B cell (primary cell): ENCODE measurements at regions not wholly inside any gene's neighbourhood (a gene's known extent, or its start where the extent isn't known, plus 50 kb on each side); places are given as distances from the start of the nearest gene placed in this dataset.

ENCODE experiments used
- ATAC-seq: fragments of 200-7000 bp; cut with Tn5 transposase; one replicate; pipeline ENCODE4 v1.10.0; 2021; ENCODE audit warnings: low read depth, mild to moderate bottlenecking, moderate number of reproducible peaks, moderate library complexity
- CTCF ChIA-PET: fragments of 350-600 bp; sonication (Branson Sonifier 250); formaldehyde crosslinking; loops from one replicate; lab custom pipeline; 2021; ENCODE audit warnings: antibody characterized with exemption, inconsistent platforms; lab: Charles Lee
- POLR2A ChIA-PET: fragments of 350-600 bp; sonication (Branson Sonifier 250); formaldehyde crosslinking; loops from one replicate; lab custom pipeline; 2021; ENCODE audit warnings: antibody characterized with exemption; lab: Charles Lee
- DNase-seq: peaks from one replicate; pipeline ENCODE4 v3.0.0; 2013
- H2AFZ ChIP-seq: 2 replicates; pipeline ENCODE4 v1.6.1; 2012; ENCODE audit warnings: mild to moderate bottlenecking, low read depth, low read length; ENCODE audit not compliant: insufficient read depth, poor library complexity, severe bottlenecking
- H3K27ac ChIP-seq, 2 donors: 1 replicate in 1 of 2; 2 replicates in 1 of 2; pipeline ENCODE4 v1.5.1; 2012 to 2013; ENCODE audit warnings: low read length in 2 of 2, mild to moderate bottlenecking in 2 of 2, moderate library complexity in 1 of 2
- H3K27me3 ChIP-seq, 4 experiments: fragments of 200-600 bp in 1 of 4; sonication (generic) in 1 of 4; replicated peaks in 1 of 4; 1 replicate in 2 of 4; 2 replicates in 2 of 4; pipeline versions ENCODE4 v1.6.1 to v1.7.0; 2013 to 2016; ENCODE audit warnings: low read length in 3 of 4, mild to moderate bottlenecking in 2 of 4, mixed read lengths in 1 of 4, moderate library complexity in 1 of 4; ENCODE audit not compliant: insufficient read depth in 4 of 4, control insufficient read depth in 3 of 4; ENCODE audit errors: control extremely low read depth in 1 of 4
- H3K36me3 ChIP-seq, 2 experiments: replicated peaks in 1 of 2; 1 replicate in 1 of 2; 2 replicates in 1 of 2; pipeline versions ENCODE4 v1.6.1 to v1.7.1; 2013; ENCODE audit warnings: low read length in 1 of 2; ENCODE audit not compliant: insufficient read depth in 2 of 2, control insufficient read depth in 1 of 2; ENCODE audit errors: control extremely low read depth in 1 of 2, extremely low read depth in 1 of 2
- H3K4me1 ChIP-seq, 2 donors: fragments of 200-600 bp in 1 of 2; sonication (generic) in 1 of 2; 1 replicate in 1 of 2; 2 replicates in 1 of 2; pipeline versions ENCODE4 v1.5.1 to v1.6.1; 2013 to 2017; ENCODE audit warnings: low read length in 2 of 2; ENCODE audit not compliant: control insufficient read depth in 2 of 2, insufficient read depth in 2 of 2
- H3K4me2 ChIP-seq: replicated peaks from 2 replicates; pipeline ENCODE3; 2012; ENCODE audit warnings: mild to moderate bottlenecking, low read depth, low read length; ENCODE audit not compliant: poor library complexity, severe bottlenecking
- H3K4me3 ChIP-seq, 5 experiments: fragments of 200-600 bp in 1 of 5; sonication (generic) in 1 of 5; 1 replicate in 3 of 5; 2 replicates in 2 of 5; pipeline versions ENCODE4 v1.5.1 to v1.7.0; 2011 to 2016; ENCODE audit warnings: low read length in 4 of 5, mild to moderate bottlenecking in 4 of 5, low read depth in 2 of 5, control low read depth in 1 of 5, moderate library complexity in 1 of 5; ENCODE audit not compliant: insufficient read depth in 1 of 5; ENCODE audit errors: control extremely low read depth in 1 of 5, extremely low read depth in 1 of 5
- H3K79me2 ChIP-seq: fragments of 200-600 bp; sonication (generic); one replicate; pipeline ENCODE4 v1.6.0; 2016; ENCODE audit warnings: low read length; ENCODE audit not compliant: control insufficient read depth, insufficient read depth
- H3K9ac ChIP-seq: fragments of 200-600 bp; sonication (generic); 2 replicates; pipeline ENCODE4 v1.6.1; 2017; ENCODE audit warnings: mild to moderate bottlenecking, low read length, moderate library complexity
- H3K9me3 ChIP-seq, 3 donors: one replicate each; pipeline versions ENCODE4 v1.6.1 to v1.7.1; 2013; ENCODE audit warnings: low read length in 2 of 3; ENCODE audit not compliant: control insufficient read depth in 2 of 3, insufficient read depth in 1 of 3; ENCODE audit errors: control extremely low read depth in 1 of 3
- H4K20me1 ChIP-seq: 2 replicates; pipeline ENCODE4 v1.6.0; 2012; ENCODE audit warnings: mild to moderate bottlenecking, low read length; ENCODE audit not compliant: insufficient read depth, control insufficient read depth, poor library complexity, severe bottlenecking
- H3K27ac Mint-ChIP-seq: one replicate; pipeline ENCODE4 v1.8.0; 2021; ENCODE audit warnings: mixed read lengths
- H3K27me3 Mint-ChIP-seq: one replicate; pipeline ENCODE4 v1.8.0; 2021; ENCODE audit warnings: mixed read lengths
- H3K4me1 Mint-ChIP-seq: one replicate; pipeline ENCODE4 v1.8.0; 2021; ENCODE audit warnings: mixed read lengths
- H3K4me3 Mint-ChIP-seq: one replicate; pipeline ENCODE4 v1.8.0; 2021; ENCODE audit warnings: mixed read lengths
- H3K9me3 Mint-ChIP-seq: one replicate; pipeline ENCODE4 v1.8.0; 2022; ENCODE audit warnings: mixed read lengths; ENCODE audit not compliant: insufficient read depth
- CTCF ChIP-seq: fragments of 200-600 bp; IDR thresholded peaks from one replicate; pipeline ENCODE4 v1.8.0; 2022; ENCODE audit warnings: antibody characterized with exemption, mild to moderate bottlenecking
- EZH2 ChIP-seq: IDR thresholded peaks from 2 replicates; pipeline ENCODE4 v1.6.1; 2012; ENCODE audit warnings: borderline replicate concordance, low read depth, mild to moderate bottlenecking, moderate library complexity, low read length; ENCODE audit not compliant: insufficient read depth, poor library complexity, severe bottlenecking
- WGBS: methylation state at CpG from one replicate; pipeline ENCODE4 v1.1.5; 2013; ENCODE audit warnings: missing lambda C conversion rate; ENCODE audit not compliant: insufficient coverage; 5-methylcytosine and 5-hydroxymethylcytosine counted together
- intact Hi-C: fragments of 100-400 bp; cut with micrococcal nuclease; formaldehyde crosslinking; loops from one replicate; pipeline ENCODE4 v1.10.0; 2022

GRCh38 chr6:139653111-139653510 is 278.7 kb upstream of the CITED2 start:
- ChIA-PET POLR2A (no interaction called here), CTCF (no interaction called here)
- Histone ChIP-seq H3K4me2 (no peak overlapping the region), H4K20me1 (no peaks in the 10 kb centered on the region), H3K27ac (no peak overlapping the region), H3K9me3 (no peaks in the 10 kb centered on the region), H3K36me3 (no peaks in the 10 kb centered on the region), H2AFZ (no peak overlapping the region), H3K9ac (no peak overlapping the region), H3K27me3 (no peaks in the 10 kb centered on the region), H3K4me3 (no peak overlapping the region), H3K4me1 (no peaks in the 10 kb centered on the region), H3K79me2 (no peaks in the 10 kb centered on the region)
- no peak overlapping the region for H3K27ac Mint-ChIP-seq
- H3K9me3 Mint-ChIP-seq: no peaks in the 10 kb centered on the region
- TF ChIP-seq EZH2: no peak
- TF ChIP-seq CTCF: no peak
- no peaks in the 10 kb centered on the region for H3K27me3 Mint-ChIP-seq
- no peak for DNase-seq
- intact Hi-C loops: no loop called here
- no peaks in the 10 kb centered on the region for H3K4me1 Mint-ChIP-seq
- H3K4me3 Mint-ChIP-seq: no peak overlapping the region
- 96% methylated on average over 3 of the region's 4 CpGs for WGBS
- ATAC-seq: no peak

GRCh38 chr6:139650941-139651340 is 276.5 kb upstream of the CITED2 start:
- TF ChIP-seq CTCF: no peak
- no peak for TF ChIP-seq EZH2
- no peaks in the 10 kb centered on the region for H3K4me1 ChIP-seq
- H3K4me3 ChIP-seq: no peak overlapping the region
- POLR2A ChIA-PET: no interaction called here
- ATAC-seq (no peak), DNase-seq (no peak)
- no peak overlapping the region for H3K4me3 Mint-ChIP-seq
- H3K4me1 Mint-ChIP-seq: no peaks in the 10 kb centered on the region
- H2AFZ ChIP-seq: no peak overlapping the region
- H3K4me2 ChIP-seq: no peak overlapping the region
- intact Hi-C loops: no loop called here
- no peaks in the 10 kb centered on the region for H3K27me3 Mint-ChIP-seq
- WGBS: 95% methylated on average over 3 of the region's 5 CpGs
- no peaks in the 10 kb centered on the region for H4K20me1 ChIP-seq
- no peaks in the 10 kb centered on the region for H3K27me3 ChIP-seq
- CTCF ChIA-PET: no interaction called here
- H3K27ac ChIP-seq: no peak overlapping the region
- H3K27ac Mint-ChIP-seq: no peak overlapping the region
- no peak overlapping the region for H3K9ac ChIP-seq
- peaks cover 6% of the 10 kb centered on the region for H3K9me3 Mint-ChIP-seq
- no peaks in the 10 kb centered on the region for H3K36me3 ChIP-seq
- H3K9me3 ChIP-seq: no peaks in the 10 kb centered on the region
- no peaks in the 10 kb centered on the region for H3K79me2 ChIP-seq
